Spleen (tissue), 11 donors: ENCODE measurements at regions not wholly inside any gene's neighbourhood (a gene's known extent, or its start where the extent isn't known, plus 50 kb on each side); places are given as distances from the start of the nearest gene placed in this dataset.

ENCODE experiments used
- DNase-seq: peaks from one replicate; pipeline ENCODE4 v3.0.0-alpha.2; 2020
- H3K27ac ChIP-seq, 8 donors: fragments of 200-600 bp; sonication (generic) in 7 of 8; 1 replicate in 4 of 8; 2 replicates in 4 of 8; pipeline versions ENCODE4 v1.5.0 to v1.8.0; 2016 to 2021; ENCODE audit warnings: inconsistent platforms in 4 of 8, mild to moderate bottlenecking in 4 of 8, moderate library complexity in 1 of 8
- H3K27me3 ChIP-seq, 7 donors: fragments of 200-600 bp; sonication (generic) in 6 of 7; replicated peaks in 1 of 7; 1 replicate in 4 of 7; 2 replicates in 3 of 7; pipeline versions ENCODE4 v1.5.0 to v1.8.0; 2016 to 2021; ENCODE audit warnings: inconsistent platforms in 3 of 7, mild to moderate bottlenecking in 1 of 7
- H3K36me3 ChIP-seq, 6 donors: fragments of 200-600 bp; sonication (generic) in 5 of 6; 1 replicate in 4 of 6; 2 replicates in 2 of 6; pipeline versions ENCODE4 v1.5.0 to v1.8.0; 2016 to 2021; ENCODE audit warnings: inconsistent platforms in 2 of 6
- H3K4me1 ChIP-seq, 6 donors: fragments of 200-600 bp; sonication (generic) in 5 of 6; 1 replicate in 3 of 6; 2 replicates in 3 of 6; pipeline versions ENCODE4 v1.5.0 to v1.8.0; 2016 to 2021; ENCODE audit warnings: inconsistent platforms in 3 of 6
- H3K4me3 ChIP-seq, 8 donors: fragments of 200-600 bp; sonication (generic) in 7 of 8; 1 replicate in 4 of 8; 2 replicates in 4 of 8; pipeline versions ENCODE4 v1.5.0 to v1.8.0; 2016 to 2021; ENCODE audit warnings: inconsistent platforms in 4 of 8, mild to moderate bottlenecking in 4 of 8, moderate library complexity in 2 of 8
- H3K9me3 ChIP-seq, 8 donors: fragments of 200-600 bp; sonication (generic) in 7 of 8; 1 replicate in 4 of 8; 2 replicates in 4 of 8; pipeline versions ENCODE4 v1.5.0 to v1.8.0; 2016 to 2021; ENCODE audit warnings: inconsistent platforms in 4 of 8
- POLR2A ChIP-seq, 3 donors: fragments of 450-650 bp; IDR thresholded peaks; one replicate each; pipeline ENCODE4 v1.5.1; 2017; ENCODE audit warnings: antibody characterized with exemption in 3 of 3, mild to moderate bottlenecking in 1 of 3
- POLR2AphosphoS5 ChIP-seq, 3 donors: sonication (generic); formaldehyde crosslinking; IDR thresholded peaks; one replicate each; pipeline ENCODE4 v1.5.1; 2017; ENCODE audit warnings: antibody characterized with exemption in 3 of 3
- WGBS, 5 donors: extraction: QIAGEN DNeasy Blood & Tissue Kit in 3 of 5; methylation state at CpG; one replicate each; pipeline versions ENCODE4 v1.1.5 to v1.1.7; 2013 to 2018; 5-methylcytosine and 5-hydroxymethylcytosine counted together
- intact Hi-C: fragments of 100-400 bp; cut with DNase I; formaldehyde crosslinking; loops from one replicate; pipeline ENCODE4 v1.15.0; 2023; ENCODE audit warnings: low total_unique reads
- TF ChIP-seq, protein P1 (sequence below), 11 experiments: fragments of 200-600 bp in 7 of 11; fragments of 450-650 bp in 4 of 11; sonication (generic) in 4 of 11; IDR thresholded peaks in 8 of 11; conservative IDR thresholded peaks in 3 of 11; 1 replicate in 7 of 11; 2 replicates in 4 of 11; pipeline versions ENCODE4 v1.4.0 to v1.8.0; 2016 to 2021; ENCODE audit warnings: antibody characterized with exemption in 11 of 11, inconsistent platforms in 4 of 11, mild to moderate bottlenecking in 1 of 11
- donor health status: healthy with polysubstance abuse.
- donor health status: DM: no; HTN: no; CAD: no; lungs with moderate emphysema.
- donor health status: DM: no; HTN: no; CAD: no.
- donor health status: Bipolar disorder and iron deficiency.
- donor health status: healthy.
- donor health status: DM: no; HTN: no; CAD: no.
- donor health status: DM: yes; HTN: yes; CAD: no.

DNA sequence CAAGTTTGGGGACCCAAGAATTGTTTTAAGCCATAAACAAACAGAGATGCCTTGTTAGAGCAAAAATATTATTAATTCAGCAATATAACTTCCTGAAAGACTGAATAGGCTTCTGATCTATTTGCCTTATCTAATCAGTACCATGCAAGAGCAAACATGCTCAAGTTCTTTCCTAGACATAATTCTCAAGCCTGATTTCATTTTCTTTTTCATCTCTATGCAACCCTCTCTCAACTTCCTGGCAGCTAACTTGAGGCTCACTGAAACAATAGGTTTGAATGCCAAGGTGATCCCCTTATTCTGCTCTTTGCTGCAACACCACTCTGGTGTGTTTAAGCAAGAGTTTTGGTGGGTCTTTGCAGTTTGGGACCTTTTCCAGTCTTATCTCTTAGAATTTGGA lies 230.9 kb upstream of the CD96 start:
- intact Hi-C loops: no loop called here
- no peak for TF ChIP-seq POLR2AphosphoS5 (IDR thresholded peaks at IDR 0.05)
- TF ChIP-seq, protein P1, sequence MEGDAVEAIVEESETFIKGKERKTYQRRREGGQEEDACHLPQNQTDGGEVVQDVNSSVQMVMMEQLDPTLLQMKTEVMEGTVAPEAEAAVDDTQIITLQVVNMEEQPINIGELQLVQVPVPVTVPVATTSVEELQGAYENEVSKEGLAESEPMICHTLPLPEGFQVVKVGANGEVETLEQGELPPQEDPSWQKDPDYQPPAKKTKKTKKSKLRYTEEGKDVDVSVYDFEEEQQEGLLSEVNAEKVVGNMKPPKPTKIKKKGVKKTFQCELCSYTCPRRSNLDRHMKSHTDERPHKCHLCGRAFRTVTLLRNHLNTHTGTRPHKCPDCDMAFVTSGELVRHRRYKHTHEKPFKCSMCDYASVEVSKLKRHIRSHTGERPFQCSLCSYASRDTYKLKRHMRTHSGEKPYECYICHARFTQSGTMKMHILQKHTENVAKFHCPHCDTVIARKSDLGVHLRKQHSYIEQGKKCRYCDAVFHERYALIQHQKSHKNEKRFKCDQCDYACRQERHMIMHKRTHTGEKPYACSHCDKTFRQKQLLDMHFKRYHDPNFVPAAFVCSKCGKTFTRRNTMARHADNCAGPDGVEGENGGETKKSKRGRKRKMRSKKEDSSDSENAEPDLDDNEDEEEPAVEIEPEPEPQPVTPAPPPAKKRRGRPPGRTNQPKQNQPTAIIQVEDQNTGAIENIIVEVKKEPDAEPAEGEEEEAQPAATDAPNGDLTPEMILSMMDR (IDR thresholded peaks at IDR 0.05 in 8 of 11, conservative IDR thresholded peaks at IDR 0.05 in 3 of 11): no peak
- TF ChIP-seq POLR2A (IDR thresholded peaks at IDR 0.05): no peak
- Histone ChIP-seq H3K27ac (peak overlapping the region in 6 of 8 donors; percentile 16 to 63 (median 36)), H3K4me1 (peaks cover 0 to 31% (median 16%) of the 10 kb centered on the region in 6 donors), H3K27me3 (no peaks in the 10 kb centered on the region), H3K4me3 (no peak overlapping the region), H3K36me3 (no peaks in the 10 kb centered on the region), H3K9me3 (no peaks in the 10 kb centered on the region)
- DNase-seq: no peak

DNA sequence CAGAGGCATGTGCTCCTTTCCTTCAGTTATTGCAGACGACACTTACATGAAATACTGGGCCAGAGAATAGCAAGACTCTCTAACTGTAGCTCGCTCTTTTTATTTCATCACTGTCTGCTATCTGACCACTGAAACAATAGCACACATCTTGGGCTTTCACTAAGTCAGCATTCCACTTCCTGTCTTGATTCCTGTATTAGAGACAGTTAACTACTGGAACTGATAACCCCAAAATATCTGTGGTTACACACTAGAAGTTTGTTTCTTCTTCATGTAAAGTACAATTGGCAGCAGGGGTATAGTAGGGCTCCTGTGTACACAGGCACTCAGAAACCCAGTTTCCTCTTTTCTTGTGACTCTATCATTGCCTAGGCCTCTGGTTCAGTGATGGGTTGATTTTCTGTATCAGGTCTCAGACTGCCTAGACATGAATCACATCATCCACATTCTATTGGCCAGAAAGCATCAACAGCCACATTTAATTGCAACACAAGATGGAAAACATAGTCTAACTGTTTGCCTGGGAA lies 230.2 kb upstream of the CD96 start:
- WGBS, 5 donors: 8 to 31% (median 19%) methylated on average over 2 of the region's 2 CpGs
- no peak for DNase-seq

DNA sequence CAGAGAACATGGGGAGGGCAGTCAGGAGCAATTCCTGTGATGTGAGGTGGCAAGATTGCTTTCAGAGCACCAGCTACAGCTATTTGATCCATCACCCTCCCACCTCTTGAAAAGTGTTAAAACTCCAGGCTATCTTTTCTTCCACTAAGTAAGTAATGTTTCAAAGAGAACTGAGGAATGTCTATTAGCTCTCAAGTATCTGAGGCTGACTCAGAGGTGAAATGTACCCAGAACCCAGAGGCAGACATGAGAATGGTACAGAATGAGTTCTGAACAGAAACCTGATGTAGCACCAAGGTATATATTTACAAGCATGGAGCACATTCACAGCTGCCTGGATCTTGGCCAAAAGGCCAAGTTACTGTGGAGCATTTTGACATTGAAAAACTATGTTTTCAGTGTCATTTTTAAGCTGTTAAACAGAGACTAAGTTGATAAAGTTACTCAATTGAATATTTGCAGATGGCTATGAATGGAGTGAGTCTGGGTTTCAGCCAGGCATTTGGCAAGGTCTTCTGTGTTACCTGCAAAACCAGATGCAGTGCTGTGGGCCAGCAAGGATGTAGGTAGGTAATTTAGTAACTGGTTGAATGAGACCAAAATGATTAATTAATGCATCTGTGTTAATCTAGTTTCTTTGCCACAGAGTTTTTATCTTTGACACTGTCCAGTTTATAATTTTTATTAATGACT lies 227.7 kb upstream of the CD96 start:
- DNase-seq: no peak
- Histone ChIP-seq H3K36me3 (no peaks in the 10 kb centered on the region), H3K4me1 (peaks cover 0 to 31% (median 16%) of the 10 kb centered on the region in 6 donors), H3K4me3 (no peak overlapping the region), H3K27ac (no peak overlapping the region), H3K9me3 (no peaks in the 10 kb centered on the region), H3K27me3 (no peaks in the 10 kb centered on the region)
- TF ChIP-seq, protein P1 (IDR thresholded peaks at IDR 0.05 in 8 of 11, conservative IDR thresholded peaks at IDR 0.05 in 3 of 11): no peak
- TF ChIP-seq POLR2AphosphoS5 (IDR thresholded peaks at IDR 0.05): no peak
- no peak for TF ChIP-seq POLR2A (IDR thresholded peaks at IDR 0.05)
- intact Hi-C loops: no loop called here

More for the DNA sequence above, 230.2 kb upstream of the CD96 start:
- Histone ChIP-seq H3K4me3 (no peak overlapping the region), H3K4me1 (peaks cover 0 to 31% (median 16%) of the 10 kb centered on the region in 6 donors), H3K36me3 (no peaks in the 10 kb centered on the region), H3K9me3 (no peaks in the 10 kb centered on the region), H3K27me3 (no peaks in the 10 kb centered on the region), H3K27ac (peak overlapping the region in 6 of 8 donors; percentile 10 to 63 (median 28))
- intact Hi-C loops: no loop called here
- no peak for TF ChIP-seq POLR2A (IDR thresholded peaks at IDR 0.05)
- TF ChIP-seq POLR2AphosphoS5 (IDR thresholded peaks at IDR 0.05): no peak
- TF ChIP-seq, protein P1 (IDR thresholded peaks at IDR 0.05 in 8 of 11, conservative IDR thresholded peaks at IDR 0.05 in 3 of 11): no peak

DNA sequence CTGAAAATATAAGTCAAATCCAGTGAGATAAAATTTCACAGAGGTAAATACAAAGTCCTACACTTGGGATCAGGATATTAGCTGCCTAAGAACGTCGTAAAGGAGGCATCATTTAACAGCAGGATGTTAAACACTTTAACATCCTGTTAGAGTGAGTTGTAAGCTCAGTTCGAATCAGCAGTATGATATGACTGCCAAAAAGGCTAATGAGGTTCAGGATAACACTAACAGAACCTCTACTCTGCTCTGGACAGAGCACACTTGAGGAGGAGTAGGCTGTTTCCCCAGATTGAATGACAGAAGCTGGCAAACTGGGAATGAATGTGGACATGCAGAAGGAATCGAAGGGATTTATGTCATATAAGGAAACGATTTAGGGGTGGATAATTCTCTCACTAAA lies 227.1 kb upstream of the CD96 start:
- DNase-seq: no peak
- WGBS, 5 donors: 43 to 60% (median 53%) methylated on average over 5 of the region's 5 CpGs
- H3K4me3 ChIP-seq: no peak overlapping the region
- no peaks in the 10 kb centered on the region for H3K36me3 ChIP-seq
- peaks cover 0 to 31% (median 16%) of the 10 kb centered on the region in 6 donors for H3K4me1 ChIP-seq
- no peak overlapping the region for H3K27ac ChIP-seq
- intact Hi-C loops: no loop called here
- TF ChIP-seq POLR2A (IDR thresholded peaks at IDR 0.05) (no peak), POLR2AphosphoS5 (IDR thresholded peaks at IDR 0.05) (no peak)
- TF ChIP-seq, protein P1 (IDR thresholded peaks at IDR 0.05 in 8 of 11, conservative IDR thresholded peaks at IDR 0.05 in 3 of 11): no peak
- no peaks in the 10 kb centered on the region for H3K9me3 ChIP-seq
- H3K27me3 ChIP-seq: no peaks in the 10 kb centered on the region
